Fibroblast of skin of right quadriceps (primary cell): ENCODE measurements at regions not wholly inside any gene's neighbourhood (a gene's known extent, or its start where the extent isn't known, plus 50 kb on each side); places are given as distances from the start of the nearest gene placed in this dataset.
"Not testable (repeated sequence)": the region's sequence is repeated elsewhere in the genome, so short reads cannot be mapped to it uniquely, and the experiment has no call there.

ENCODE experiments used
- DNase-seq: peaks from one replicate; pipeline ENCODE4 v3.0.0-alpha.2; 2013

DNA sequence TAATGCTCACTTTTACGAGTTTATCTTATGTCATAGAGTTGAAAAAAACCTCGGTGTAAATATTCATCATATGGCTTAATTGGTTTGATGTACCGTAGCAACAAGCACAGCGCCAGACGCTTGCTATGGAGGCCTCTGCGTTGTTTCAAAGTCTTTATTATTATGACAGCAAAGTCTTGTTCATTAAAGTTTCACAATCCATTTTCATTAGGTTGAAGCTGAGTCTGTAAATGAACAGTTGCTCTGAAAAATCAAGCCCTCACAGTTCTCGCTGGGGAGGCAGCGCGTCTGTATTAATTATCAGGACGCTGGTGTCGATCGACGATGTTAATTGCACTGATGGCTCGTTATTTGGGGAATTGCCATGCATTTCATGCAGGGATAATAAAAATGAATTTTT, 185.6 kb downstream of the INSC start:
- no peak for DNase-seq

DNA sequence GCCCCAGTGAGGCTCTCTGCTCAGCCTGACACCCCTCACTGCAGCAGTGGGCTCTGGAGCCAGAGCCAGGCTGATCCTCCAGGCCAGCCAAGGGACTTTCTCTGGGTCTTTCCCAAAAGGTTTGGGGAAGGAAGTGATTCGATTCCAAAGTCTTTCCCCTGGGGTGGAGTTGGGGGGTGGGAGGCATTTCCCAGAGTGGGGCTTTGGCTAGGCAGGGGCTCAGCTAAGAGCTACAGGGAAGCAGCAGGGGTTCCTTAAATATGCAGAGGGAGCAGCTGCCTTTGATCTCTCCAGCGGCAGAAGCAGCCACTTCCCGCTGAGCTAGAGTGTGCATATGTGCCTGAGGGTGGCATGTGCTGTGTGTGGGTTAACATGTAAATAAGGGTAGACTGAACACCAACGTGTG, 192.9 kb downstream of the INSC start:
- DNase-seq: no peak

DNA sequence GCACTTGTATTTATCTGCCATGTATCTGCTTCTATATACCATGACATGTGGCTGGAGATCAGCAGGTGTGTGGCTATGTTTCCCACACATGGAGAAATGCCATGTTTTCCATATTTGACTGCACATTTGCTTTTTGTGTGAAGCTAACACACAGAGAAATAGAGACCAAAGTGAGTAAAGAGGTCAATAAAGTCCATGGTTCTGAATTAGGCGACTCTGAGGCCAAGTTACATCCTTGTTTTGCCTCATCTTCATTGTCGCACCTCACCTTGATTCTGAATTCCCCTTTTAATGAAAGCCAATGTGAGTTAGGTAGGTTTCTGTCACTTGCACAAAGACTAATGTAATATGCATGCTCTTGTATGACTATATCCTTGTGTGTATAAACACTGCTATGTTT, 194.1 kb downstream of the INSC start:
- DNase-seq: no peak

DNA sequence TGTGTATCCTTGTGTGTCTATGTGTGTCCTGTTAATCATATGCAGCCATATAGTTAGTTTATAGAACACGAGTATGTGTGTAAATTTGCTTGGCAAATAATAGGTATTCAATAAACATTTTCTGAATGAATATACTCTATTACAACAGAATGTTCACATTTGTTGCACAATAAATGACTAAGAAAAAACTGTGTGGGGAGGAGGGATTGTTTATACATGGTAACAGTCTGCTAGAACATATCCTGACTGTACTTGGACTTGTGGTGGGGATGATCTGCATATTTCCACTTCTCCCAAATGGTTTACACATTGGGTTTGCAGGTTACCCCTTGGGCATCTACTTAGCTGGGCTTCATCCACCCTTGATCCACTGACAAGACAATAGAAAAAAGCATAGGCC, 194.6 kb downstream of the INSC start:
- no peak for DNase-seq

DNA sequence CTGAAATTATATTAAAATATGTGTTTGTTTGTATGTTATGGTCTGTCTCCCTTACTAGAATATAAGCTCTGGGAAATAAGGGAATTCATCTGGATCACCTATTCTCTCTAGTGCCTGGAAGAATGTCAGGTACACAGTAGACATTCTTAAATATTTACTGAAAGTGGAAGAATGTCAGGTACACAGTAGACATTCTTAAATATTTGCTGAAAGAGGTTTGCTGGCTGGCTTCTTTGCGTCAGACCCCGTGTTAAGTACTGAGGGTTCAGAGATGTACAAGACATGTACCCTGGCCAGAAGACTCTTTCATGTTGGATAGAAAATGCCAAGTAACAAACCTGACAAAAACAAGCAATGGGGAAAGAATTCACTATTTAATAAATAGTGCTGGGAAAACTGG, 199.1 kb downstream of the INSC start:
- no peak for DNase-seq

DNA sequence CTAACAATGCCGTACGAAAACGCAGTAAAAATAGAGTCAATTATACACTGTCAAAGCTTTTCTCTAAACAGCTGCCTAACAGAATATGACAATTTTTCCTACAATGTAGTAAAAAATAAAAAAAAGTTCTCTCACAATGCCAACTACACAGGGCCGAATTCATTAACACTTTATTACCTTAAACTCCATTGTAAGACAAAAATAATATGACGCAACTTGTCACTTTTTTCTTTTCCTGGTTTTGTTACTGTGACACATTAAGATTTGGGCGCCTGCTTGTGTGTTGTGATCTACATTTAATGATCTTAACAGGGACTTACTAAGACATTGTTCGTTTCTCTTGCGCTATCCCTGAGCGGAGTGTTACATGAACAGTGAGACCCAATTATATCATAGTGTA, 204.1 kb downstream of the INSC start:
- DNase-seq: no peak

DNA sequence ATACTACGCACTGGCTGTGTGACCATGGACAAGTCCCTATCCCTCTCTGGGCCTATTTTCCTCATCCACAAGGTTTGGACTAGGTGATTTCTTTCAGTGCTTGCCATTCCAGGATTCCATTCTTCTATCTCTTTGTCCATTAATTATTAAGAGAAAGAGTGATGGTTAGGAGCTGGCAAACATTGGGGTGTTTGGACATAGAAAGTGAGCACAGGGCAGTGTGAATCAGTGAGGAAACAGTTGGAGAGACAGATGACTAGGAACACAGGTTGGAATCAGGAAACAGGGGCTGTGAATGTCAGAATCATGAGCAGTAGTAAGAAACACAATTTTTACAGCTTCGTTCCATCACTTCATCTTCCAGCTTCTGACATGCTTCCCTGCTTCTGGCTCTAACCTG, 211.8 kb downstream of the INSC start:
- DNase-seq: no peak

DNA sequence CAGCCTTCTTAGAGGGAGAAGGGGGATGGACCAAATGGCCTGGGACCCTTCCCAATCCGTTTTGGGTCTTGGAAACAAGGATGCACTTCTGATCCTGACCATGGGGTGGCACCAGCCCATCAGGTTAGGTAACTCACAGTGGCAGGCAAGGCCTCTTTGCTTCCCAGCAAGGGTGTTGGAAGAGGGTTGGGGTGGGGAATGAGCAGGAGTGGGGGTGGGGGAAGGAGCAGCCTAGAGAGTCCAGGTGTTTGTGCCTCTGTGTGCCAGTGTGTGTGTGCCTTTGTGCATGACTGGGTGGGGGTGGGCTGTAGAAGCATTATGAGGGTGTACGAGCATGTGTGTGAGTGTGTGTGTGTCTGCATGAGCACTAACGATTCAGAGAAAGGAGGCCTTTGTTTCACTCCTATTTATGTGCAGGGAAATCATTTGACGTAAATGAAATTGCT, 213.1 kb downstream of the INSC start:
- peak; percentile 8 for DNase-seq

DNA sequence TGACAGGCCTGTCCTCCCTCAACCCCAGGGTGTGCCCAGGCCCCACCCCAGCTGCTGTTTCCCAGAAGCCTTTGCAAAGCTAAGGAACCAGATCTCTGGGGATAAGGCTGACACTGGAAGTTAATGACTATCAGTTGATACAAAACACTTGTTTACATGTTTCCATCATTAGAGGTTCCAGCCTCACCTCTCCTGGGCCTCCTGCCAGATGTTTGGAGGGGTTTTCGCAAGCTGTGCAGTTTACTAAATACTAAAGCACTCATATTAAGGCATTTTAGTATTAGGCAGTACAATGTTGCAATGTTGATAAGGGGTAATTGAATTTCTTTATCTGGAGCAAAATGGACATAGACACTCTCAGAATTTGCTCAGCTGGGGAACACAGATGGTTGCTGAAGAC, 218.7 kb downstream of the INSC start:
- DNase-seq: no peak

DNA sequence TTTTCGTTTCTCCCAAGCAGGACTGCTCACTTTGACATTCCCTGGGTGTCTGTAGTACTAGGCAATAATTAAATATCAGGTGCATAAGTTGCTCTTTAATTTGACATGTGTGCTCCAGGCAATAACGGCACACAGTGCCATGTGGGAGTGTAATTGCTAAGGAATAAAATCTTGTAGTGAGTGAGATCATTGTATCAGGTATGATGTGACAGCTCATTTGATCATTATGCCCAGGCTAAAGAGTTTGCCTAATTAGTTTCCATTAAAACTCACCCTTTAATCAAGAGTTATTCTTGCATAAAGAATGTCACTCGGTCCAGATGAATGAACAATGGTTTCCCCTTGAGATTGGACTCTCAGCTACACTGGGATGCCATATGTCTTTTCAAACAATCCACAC, 220.0 kb downstream of the INSC start:
- no peak for DNase-seq

DNA sequence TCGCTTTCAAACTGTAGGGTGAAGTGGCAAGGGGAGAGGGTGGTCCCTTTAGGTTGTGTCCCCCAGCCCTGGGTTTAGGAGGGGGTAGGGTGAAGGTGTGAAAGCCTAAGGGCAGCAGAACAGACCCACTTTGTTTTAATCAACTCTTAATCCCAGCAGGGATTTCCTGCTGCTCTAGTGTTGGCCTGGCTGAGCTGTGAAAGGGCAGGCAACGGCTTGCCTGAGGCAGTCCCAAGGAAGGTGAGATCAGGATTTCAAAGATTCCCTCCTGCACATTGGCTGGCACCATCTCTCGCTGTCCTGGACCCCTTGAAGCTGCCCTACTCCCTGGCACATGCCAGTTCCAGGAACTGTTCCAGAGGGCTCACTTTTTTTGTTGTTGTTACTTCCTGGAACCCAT, 221.3 kb downstream of the INSC start:
- no peak for DNase-seq

DNA sequence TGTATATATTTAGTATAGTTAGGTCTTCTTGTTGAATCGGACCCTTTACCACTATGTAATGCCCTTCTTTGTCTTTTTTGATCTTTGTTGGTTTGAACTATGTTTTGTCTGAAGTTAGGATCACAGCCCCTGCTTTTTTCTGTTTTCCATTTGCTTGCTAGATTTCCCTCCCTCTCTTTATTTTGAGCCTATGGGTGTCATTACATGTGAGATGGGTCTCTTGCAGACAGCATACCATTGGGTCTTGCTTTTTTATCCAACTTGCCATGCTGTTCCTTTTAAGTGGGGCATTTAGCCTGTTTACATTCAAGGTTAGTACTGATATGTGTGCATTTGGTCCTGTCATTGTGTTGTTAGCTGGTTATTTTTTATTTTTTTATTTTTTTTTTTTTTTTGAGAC, 224.6 kb downstream of the INSC start:
- no peak for DNase-seq

DNA sequence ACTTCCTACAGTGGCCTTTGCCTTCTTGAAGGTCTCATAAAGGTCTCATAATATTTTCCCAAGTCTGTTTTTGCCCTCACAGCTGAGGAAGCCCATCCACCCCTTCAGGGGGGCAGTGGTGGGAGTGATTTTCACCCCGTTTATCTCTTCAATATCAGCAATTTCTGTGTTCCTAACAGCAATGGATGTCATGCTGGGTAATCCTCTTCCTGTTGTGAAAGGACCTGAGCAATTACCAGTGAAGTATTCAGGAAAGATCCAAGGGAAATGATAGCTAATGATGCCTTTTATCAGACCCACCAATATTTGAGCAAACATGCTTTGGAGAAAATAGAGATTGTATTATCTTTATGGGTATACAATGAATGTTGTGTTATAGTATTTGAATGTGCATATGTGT, 226.9 kb downstream of the INSC start:
- no peak for DNase-seq

DNA sequence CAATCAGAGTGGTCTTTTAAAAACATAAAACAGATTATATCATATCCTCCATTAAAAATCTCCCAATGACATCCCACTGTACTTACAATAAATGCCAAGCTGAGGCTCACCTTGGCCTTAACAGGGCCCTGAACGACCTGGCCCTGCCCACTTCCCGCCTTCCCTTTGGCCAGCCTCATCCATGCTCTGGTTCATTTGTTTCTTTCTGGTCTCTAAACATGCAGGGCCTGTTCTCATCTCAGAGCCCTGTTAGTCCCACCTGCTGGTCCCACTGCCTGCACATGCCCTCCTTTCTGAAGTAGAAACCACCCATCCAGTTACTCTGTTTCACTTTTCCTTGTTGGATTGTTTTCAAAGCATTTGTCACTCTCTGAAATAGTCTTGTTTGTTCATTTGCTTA, 227.4 kb downstream of the INSC start:
- DNase-seq: no peak

DNA sequence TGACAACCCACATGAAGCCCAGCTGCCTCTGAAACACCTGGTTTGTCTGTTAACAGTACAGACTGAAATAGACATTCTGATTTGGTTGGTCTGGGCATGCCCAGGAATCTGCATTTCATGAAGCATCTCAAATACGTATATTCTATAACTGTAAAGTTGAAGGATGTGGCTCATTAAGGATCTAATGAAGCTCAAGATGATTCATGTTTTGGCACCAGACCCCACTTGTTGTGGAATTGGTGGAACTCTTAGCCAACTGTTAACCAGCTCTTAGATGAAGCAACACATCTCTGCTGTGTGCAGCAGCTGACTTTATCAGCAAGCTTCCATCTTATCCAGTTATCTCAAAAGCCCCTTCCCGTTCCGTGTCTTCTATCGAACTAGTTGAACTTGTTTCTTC, 232.2 kb downstream of the INSC start:
- DNase-seq: no peak

DNA sequence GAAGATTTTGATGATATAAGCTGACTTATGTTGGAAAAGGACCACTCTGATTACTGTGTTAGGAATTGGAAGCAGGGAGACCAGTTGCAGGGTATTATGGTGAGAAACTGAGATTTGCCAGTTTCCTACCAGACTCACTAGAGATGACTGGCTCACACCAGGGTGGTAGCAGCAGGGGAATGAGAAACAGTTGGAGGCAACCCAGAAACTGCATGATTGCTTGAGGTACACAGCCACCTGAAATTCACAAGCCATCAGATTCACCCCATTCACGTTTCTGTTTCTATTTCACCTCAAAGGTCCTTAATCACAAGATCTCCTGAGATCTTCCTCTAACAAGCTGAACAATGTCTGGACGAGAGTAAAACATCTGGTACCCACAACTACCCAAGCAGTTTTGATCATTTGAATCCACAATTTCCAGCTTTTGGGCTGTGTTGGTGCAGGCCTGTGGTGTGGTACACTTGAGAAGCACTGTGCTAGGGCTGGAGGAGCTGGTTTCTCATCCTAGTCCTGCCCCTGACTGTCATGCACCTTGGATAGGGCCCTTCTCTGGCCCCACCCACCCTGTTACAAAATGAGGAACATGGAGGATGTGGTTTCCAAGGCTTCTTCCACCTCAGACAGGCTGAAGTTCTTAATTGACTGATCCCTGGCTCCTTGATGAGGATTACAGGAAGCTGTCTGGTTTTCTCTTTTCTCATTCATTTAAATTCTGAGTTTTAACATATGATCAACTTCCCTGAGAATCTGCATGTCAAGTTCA, 233.4 kb downstream of the INSC start:
- DNase-seq: no peak

DNA sequence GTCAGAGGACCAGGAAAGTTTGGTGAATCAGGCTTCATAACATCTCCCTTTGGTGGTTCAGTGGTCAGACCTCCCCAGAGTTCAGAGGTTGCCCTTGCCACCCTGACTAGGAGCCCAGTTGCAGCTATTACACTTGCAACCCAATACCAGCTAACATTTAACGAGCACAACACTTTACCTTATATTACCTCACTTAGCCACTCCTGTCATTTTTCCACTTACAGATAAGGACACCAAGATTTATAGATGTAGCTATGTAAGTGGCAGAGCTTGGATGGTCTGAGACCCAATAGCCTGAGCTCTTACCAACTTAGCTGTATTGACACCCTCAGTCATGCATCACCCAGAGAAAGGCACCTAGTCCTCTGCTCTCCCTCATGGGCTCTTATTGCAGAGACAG, 234.7 kb downstream of the INSC start:
- no peak for DNase-seq

DNA sequence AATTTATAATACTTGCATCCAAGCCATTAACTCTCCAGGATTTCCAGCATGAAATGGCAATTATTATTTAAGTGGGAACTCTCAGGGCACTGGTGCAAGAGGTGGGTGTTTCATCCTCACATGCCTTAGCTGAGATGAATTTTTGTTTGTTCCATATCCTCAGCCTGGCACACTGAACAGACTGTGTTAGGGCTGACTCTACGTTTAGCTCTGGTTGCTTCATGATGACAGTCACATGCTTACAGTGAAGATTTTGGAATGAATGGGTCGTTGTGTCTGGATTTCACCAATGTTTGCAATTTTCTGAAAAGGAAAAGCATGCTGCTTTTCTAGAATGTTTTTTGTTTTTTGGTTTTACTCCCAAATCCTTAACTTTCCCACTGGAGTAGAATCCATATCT, 246.6 kb downstream of the INSC start:
- DNase-seq: no peak

DNA sequence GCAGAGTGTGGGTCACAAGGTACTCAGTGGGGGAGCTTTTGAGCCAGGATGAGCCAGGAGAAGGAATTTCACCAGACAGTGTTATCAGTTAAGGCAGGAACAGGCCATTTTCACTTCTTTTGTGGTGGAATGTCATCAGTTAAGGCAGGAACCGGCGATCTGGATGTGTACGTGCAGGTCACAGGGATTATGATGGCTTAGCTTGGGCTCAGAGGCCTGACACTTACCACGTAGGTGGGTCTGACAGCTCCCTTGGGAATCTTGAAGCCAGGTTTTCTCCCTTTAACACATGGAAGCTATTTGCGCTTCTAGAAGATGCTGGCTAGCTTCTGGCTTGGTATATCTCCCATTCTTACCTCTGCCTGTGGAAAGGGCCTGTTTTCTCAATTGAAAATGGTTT, 250.6 kb downstream of the INSC start:
- not testable (repeated sequence) for DNase-seq

DNA sequence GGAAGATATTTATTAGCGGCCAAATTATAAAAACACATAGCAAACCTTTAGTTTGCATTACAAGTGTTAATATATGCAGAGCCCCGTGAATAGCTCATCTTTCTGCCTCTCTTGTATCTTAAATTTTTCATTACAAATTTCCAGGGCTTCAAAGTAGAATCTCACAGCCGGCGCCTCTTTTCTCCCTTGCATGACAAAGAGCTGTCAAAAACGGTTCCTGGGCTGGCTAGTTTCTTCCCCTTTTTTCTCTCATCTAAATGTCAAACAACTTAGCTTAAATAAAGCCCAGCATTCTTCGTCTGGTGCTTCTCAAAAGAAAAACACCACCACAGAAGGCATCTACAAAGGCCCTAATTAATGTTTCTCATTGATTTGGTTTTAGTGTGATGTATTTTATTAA, 253.0 kb downstream of the INSC start:
- no peak for DNase-seq

DNA sequence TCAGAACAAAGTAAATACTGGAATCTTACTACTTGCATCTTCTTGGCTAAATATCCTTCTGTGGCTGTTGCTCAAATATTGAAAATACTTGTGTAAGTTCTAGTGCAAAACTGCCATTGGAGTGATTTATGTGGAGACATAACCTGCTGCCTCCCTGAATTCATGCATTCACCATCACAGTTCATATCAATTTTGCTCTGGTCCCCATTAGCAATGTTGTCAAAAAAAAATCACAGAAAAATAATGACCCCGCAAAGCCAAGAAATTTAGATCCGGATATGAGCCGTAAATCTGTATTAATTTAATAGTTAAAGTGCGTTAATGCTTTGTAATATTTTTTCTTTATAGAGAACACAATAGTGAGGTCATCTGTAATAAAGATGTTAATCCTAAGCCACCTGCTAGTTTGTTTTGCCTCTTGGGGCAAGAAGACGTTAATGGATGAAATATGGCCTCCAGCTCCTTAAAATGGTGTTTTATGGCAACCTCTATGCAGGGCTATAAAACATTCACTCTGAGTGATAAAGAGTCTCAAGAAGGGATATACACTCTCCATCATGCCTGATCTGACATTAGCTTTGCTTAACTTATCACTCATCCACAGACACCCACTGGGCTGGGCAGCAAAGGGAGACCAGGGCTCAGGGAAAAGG, 255.9 kb downstream of the INSC start:
- no peak for DNase-seq

DNA sequence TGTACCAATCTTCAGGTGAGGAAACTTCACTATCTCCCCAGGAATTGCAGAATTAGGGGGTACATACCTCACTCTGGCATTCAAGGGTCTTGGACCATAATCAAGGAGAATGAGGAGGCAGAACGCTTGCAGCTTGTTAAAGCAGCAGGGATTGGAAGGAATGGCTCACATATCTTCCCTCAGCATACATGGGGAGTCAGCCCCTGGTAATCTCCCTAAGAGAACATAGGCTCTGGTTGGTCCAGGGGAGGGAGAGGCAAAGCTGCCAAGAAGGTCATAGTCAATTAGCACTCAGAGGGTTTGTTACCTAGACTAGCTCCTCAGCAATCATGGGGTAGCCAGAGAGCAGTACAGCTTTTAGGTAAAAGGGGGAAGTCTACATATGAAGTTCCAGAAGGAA, 256.8 kb downstream of the INSC start:
- no peak for DNase-seq

DNA sequence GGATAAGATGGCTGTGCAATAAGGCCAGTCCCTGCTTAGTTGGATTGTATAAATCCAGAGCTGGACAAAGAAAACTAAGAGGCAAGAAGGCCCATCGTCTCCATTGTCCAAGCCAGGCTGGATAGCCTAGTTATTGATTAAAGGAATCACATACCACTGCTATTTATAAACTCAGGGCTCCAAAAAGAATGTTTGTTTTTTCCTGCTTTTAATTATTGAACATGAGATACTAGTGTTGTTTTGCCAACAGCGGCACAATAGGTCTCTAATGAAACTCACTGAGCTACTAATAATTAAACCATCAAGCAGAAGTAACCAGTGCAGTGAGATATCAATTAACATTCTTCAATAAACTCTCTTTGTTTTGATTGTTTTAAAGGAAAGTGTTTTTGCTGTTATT, 259.7 kb downstream of the INSC start:
- no peak for DNase-seq

DNA sequence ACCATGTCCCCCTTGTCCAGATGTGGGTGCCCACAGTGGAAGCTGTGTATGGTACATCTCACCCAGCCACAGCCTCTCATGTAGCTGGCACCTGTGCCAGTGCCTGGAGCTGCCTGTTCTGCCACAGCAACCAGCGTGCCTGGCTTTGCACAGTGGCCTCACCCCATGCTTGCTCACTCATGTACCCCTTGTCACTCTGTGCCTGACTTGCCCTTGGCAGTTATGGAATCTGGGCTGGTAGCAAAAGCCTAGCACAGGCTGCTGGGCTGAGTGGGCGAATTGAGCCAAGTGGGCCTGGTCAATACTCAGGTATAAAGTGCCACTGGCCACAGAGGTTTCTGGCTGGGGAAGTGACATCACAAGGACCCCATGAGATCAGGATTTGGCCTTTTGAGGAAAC, 264.2 kb downstream of the INSC start:
- DNase-seq: no peak

DNA sequence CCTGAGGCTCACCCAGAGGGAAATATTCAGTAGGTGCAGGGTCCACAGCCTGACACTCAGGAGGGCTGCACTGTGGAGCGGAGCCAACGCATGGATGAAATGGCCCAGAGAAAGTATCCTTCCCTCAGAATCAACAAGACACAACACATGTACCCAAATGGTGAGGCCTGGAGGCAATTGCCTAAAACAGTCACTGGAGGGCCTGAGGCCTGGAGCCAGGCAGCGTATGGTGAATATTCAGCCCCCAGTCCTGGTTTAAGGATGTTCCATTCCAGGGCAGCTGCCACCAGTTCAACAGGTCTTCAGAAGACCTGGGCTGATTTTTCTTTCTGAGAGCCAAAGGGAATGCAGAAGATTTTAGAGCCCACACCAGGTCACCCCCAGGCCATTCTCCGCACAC, 264.8 kb downstream of the INSC start:
- DNase-seq: no peak
